ENCODE measurements at regions not wholly inside any gene's neighbourhood (a gene's known extent, or its start where the extent isn't known, plus 50 kb on each side); places are given as distances from the start of the nearest gene placed in this dataset.

DNA sequence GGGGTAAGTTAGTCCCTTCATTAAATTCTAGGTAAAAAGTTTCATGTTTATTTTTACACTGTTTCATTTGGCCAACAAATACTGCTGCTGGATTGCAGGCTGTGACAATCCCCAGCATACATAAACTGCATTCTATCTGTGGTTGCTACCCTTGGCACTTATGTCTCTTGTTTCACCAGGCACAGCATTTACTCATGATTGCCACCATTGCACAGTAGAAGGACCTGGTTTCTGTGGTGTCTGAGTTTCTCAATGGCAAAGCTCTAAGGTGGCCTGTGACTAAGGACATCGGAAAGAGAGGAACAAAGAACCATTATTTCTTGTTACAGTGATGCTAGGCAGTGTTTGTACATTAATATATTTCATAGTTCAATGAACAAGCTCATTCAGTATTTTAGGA lies 878.4 kb upstream of the NEGR1 start:
- H3K4me3 ChIP-seq (ENCODE audit: low read depth, low read length): no peak overlapping the region
- DNase-seq (ENCODE audit: low read depth): no peak
- TF ChIP-seq, protein P1, sequence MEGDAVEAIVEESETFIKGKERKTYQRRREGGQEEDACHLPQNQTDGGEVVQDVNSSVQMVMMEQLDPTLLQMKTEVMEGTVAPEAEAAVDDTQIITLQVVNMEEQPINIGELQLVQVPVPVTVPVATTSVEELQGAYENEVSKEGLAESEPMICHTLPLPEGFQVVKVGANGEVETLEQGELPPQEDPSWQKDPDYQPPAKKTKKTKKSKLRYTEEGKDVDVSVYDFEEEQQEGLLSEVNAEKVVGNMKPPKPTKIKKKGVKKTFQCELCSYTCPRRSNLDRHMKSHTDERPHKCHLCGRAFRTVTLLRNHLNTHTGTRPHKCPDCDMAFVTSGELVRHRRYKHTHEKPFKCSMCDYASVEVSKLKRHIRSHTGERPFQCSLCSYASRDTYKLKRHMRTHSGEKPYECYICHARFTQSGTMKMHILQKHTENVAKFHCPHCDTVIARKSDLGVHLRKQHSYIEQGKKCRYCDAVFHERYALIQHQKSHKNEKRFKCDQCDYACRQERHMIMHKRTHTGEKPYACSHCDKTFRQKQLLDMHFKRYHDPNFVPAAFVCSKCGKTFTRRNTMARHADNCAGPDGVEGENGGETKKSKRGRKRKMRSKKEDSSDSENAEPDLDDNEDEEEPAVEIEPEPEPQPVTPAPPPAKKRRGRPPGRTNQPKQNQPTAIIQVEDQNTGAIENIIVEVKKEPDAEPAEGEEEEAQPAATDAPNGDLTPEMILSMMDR (IDR thresholded peaks at IDR 0.05; ENCODE audit: control insufficient read depth, extremely low read depth, insufficient read depth): no peak

DNA sequence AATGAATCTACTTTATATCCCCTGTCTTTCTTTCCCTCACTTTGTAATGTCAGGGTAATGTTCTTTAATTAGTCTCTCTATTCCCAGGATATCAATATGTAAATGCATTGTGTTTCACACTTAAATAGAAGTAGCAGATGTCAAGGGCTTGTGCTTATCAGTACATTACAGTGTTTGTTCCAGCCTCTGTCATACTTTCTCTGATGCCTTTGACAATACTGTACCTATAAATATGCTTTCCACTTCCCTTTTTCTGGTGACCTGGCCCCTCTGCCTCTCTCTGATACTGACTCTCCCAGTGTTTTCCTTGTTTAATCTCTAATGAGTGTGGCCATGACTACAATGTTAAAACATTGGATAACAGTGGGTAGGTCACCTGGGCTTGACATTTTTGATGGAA lies 862.0 kb upstream of the NEGR1 start:
- DNase-seq (ENCODE audit: low read depth): no peak
- TF ChIP-seq, protein P1 (IDR thresholded peaks at IDR 0.05; ENCODE audit: control insufficient read depth, extremely low read depth, insufficient read depth): no peak

DNA sequence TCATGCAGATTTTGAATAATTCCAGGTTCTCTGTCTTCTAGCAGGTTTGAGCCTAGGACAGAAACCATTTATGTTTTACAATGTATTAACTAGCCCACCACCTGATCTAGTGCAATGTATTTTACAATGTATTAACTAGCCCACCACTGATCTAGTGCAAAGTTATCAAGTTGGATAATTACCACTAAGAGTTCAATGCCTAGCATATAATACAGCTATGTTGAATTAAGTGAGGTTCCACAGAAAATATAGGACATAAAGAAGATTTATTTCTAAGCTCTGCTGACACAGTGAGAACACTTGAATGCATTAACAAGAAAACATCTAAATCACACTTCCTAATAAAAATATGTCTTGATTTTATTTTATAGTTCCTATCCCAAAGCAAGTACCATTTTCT lies 854.6 kb upstream of the NEGR1 start:
- no peak for DNase-seq (ENCODE audit: low read depth)
- no peak overlapping the region for H3K4me3 ChIP-seq (ENCODE audit: low read depth, low read length)
- TF ChIP-seq, protein P1 (IDR thresholded peaks at IDR 0.05; ENCODE audit: control insufficient read depth, extremely low read depth, insufficient read depth): no peak

More for the DNA sequence above, 862.0 kb upstream of the NEGR1 start:
- no peak overlapping the region for H3K4me3 ChIP-seq (ENCODE audit: low read depth, low read length)

DNA sequence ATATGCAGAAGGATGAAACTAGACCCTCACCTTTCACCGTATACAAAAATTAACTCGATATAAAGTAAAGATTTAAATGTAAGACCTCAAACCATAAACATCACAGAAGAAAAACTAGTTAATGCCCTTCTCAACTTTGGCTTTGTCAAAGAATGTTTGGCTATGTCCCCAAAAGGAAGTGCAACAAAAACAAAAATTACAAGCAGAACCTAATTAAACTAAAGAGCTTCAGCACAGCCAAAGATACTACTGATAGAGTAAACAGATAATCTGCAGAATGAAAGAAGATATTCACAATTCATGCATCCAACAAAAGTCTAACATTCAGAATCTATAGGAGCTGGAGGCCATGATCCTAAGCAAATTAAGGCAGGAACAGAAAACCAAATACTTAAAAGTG lies 824.6 kb upstream of the NEGR1 start:
- no peak overlapping the region for H3K4me3 ChIP-seq (ENCODE audit: low read depth, low read length)
- DNase-seq (ENCODE audit: low read depth): peak; percentile 67
- TF ChIP-seq, protein P1 (IDR thresholded peaks at IDR 0.05; ENCODE audit: control insufficient read depth, extremely low read depth, insufficient read depth): no peak

DNA sequence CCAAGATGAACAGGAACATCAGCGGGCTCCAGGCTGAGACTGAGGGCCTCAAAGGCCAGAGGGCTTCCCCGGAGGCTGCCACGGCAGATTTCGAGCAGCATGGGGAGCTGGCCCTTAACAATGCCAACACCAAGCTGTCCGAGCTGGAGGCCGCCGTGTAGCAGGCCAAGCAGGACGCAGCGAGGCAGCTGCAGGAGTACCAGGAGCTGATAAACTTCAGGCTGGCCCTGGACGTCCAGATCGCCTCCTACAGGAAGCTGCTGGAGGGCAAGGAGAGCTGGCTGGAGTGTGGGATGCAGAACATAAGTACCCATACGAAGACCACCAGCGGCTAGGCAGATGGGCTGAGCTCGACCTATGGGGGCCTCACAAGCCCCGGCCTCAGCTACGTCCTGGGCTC lies 823.4 kb upstream of the NEGR1 start:
- TF ChIP-seq, protein P1 (IDR thresholded peaks at IDR 0.05; ENCODE audit: control insufficient read depth, extremely low read depth, insufficient read depth): no peak

DNA sequence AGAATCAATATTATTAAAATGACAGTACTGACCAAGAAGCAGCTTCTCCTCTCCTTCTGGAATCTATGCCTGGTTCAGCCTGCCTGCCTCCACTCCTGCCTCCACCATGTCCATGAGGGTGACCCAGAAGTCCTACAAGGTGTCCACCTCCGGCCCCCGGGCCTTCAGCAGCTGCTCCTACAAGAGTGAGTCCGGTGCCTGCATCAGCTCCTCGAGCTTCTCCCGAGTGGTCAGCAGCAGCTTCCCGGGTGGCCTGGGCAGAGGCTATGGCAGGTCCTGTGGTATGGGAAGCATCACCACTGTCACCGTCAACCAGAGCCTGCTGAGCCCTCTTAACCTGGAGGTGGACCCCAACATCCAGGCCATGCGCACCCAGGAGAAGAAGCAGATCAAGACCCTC lies 822.4 kb upstream of the NEGR1 start:
- TF ChIP-seq, protein P1 (IDR thresholded peaks at IDR 0.05; ENCODE audit: control insufficient read depth, extremely low read depth, insufficient read depth): no peak
- no peak for DNase-seq (ENCODE audit: low read depth)
- H3K4me3 ChIP-seq (ENCODE audit: low read depth, low read length): no peak overlapping the region

More for the DNA sequence above, 823.4 kb upstream of the NEGR1 start:
- no peak for DNase-seq (ENCODE audit: low read depth)
- H3K4me3 ChIP-seq (ENCODE audit: low read depth, low read length): no peak overlapping the region

DNA sequence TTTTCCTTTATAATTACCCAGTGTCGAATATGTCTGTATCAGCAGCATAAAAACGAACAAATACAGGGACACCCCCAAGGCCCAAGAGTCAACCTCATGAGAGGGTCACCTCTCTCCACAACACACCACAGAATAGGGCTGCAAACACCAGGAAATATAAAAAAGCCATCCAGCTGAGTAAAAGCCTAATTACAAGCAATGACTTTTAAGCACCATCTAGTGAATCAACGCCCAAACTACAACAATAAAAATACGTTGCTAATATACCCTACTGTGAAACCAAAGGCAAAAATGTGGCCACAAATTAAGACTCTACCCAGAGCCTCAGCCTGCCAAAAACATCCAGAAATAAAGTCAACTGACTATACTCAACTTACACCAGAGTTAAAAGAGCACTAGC lies 817.9 kb upstream of the NEGR1 start:
- H3K4me3 ChIP-seq (ENCODE audit: low read depth, low read length): no peak overlapping the region
- DNase-seq (ENCODE audit: low read depth): peak; percentile 1
- TF ChIP-seq, protein P1 (IDR thresholded peaks at IDR 0.05; ENCODE audit: control insufficient read depth, extremely low read depth, insufficient read depth): peak; percentile 58

All from LNCaP clone FGC (cell line).